Hypothalamus (tissue), 51 donors: ENCODE measurements at regions not wholly inside any gene's neighbourhood (a gene's known extent, or its start where the extent isn't known, plus 50 kb on each side); places are given as distances from the start of the nearest gene placed in this dataset.

Experiments used
- DNase-seq, 51 donors: peaks; one replicate each; lab custom pipeline; 2025; lab: John Stamatoyannopoulos, UW

DNA sequence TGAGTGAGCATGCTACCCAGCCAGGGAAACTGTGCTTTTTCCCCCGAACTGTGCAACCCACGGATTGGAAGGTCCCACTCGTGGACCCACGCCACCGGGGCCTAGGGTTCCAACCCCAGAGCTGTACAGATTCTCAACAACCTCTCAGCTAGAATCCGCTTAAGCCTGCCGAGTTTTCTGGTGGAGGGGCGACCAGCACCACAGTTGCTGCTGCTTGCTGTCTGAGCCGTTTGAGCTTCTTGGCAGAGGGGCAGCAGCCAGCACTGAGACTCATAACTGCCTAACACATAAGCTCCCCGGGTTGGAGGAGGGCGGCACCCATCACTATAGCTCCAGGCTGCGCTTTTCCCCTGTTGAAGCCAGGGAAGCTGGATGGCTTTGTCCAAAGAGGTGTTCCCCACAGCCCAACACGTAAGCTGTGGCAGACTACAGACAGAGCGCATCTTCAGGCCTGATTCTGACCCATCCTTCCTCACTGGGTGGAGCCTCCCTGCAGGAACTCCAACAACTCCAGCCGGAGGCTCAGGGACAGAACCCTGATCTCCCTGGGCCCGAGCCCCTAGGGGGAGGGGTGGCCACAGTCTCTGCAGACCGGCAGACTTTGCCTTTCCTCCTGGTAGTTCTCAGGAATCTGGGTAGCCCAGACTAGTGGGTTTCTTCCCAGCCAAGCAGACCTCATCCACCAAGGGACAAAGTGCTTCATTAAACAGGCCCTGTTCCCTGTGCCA is 871.6 kb downstream of the SLITRK6 start:
- DNase-seq, result no peak

DNA sequence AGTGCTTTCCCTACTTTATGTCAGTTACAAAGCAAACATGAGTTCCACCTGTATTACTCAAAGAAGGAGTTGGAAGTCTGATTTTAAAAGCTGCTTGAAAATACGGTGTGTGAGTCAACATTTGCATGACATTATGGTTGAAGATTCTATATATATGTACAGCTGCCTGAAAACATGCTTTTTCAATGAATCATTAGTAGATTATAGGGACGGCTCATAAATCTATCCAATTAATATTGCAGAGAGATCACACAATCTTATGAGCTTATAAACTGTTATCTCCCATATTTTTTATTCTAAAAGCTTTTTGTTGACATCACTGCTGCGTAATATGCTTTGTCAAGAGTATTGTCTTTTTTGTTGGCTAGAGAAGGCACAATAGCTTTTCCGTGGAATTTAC is 873.8 kb downstream of the SLITRK6 start:
- no peak for DNase-seq

DNA sequence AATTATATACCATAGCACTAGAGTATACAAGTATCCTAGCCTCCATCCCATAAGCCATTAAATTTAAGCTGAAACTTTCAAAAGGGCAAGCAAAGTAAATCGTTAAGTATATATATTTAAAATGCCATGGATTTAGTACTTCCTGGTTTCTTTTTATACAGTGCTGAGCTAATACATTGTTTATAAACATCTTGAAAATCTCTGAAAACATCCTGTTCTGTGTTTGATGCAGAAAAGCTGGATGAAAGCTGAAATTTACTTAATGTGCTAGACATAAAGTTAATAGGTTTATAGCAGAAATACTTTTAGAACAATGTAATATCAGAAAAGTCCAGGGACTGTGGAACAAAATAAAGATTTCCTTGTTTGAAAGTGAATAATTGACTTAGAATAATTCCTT is 875.4 kb downstream of the SLITRK6 start:
- no peak for DNase-seq

DNA sequence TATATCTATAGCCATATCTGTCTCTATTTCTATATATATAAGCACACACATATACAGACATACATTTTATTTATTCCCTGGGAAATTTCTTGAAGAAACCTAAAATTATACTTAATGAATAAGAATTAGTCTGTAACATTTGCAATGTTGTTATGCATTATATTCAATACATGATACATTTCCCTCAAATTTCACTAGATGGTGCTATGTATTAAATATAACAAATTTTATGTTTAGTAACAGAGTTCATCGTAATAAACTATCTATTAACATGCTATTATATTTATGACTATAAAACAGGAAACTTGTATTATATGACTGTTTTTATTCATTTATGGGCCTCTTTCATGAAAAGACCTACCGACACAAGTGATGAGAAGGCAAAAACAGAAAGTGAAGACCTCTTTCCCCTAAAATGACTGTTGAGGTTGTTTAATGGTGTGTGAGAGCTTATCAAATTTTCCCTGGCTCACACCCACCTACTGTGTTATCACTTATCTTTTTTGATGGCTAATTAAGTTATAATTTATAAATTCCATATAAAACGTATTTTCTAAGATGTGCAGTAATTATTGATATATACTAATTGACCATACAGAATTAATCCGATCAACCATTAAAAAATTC is 881.9 kb downstream of the SLITRK6 start:
- DNase-seq, result no peak

DNA sequence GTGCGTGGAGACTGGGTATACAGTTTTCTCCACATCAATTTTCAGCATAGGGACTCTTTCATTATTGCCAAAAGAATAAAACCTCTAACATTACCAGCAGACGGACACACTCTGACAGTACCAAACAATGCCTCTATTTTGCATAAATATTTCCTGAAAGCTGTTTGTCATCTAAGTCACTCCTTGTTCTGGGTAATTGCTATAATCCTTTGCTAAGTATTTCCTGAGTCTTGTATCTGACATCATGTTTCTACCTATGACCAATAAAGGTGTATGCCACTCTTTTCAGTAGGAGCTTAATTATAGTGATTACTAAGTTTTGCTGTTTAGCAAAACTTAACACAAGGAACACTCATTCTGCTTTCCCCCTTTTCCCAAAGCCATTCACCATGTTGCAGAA is 886.5 kb downstream of the SLITRK6 start:
- DNase-seq, result no peak

DNA sequence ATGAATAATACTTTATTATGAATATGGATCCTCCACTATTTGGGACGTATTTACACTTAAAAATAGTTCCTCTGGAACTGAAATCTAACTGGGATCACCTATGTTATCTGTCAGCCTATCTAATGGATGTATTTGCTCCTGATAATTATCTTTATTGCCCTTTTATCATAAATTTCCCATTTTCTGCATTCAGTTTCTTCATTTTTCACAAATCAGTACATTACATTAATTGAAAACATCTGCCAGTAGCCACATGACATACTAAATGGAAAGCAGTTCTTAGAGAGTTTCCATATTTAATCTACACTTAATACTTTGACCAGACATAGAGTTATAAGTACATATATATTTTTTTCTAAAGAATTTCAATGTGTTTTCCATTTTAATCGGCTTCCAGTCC is 888.8 kb downstream of the SLITRK6 start:
- DNase-seq, result no peak

DNA sequence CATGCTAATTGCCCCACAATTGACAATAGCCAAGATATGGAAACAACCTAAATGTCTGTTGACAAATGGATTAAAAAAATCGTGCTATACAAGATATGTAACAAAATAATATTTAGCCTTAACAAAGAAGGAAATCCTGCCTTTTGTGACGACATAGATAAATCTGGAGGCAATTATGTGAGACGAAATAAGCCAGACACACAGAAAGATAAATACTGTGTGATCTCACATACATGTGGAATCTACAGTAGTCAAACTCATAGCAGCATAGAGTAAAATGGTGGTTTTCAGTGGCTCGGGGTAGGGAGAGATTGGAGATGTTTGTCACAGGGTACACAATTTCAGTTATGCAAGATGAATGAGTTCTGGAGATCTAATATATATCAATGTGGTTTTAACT is 895.8 kb downstream of the SLITRK6 start:
- DNase-seq, result no peak

DNA sequence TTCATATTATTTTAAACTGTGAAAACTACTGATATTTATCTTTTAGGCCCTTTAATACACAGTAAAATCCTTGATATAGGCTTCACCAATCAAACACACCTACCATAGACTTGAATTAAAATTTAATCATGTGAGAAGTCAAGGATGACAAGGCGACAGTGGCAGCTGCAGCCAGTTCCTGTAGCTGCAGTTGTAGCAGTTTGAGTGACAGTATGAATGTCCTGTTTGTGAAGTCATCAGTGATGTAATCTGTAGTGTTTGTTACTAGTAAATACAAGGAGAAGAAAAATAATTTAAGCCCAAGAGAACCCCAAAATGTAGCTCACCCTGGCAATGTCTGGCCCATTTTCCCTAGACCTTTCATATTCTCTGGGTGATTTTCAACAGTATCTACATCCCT is 897.0 kb downstream of the SLITRK6 start:
- DNase-seq, result no peak

DNA sequence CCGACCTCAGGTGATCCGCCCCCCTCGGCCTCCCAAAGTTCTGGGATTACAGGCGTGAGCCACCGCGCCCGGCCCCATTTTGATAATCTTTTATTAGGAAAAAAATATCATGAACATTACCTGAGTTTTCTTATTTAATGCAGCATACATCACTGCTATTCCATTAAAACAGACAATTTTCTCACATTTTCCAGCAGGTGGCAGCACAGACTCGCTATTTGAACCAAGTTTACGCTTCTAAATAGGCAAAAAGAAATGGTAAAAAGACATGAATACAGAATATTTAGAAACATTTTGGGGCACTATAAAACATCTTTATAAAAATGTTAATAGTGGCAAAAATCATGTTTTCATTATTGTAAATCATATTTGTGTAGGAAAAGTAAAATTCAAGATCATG is 903.1 kb downstream of the SLITRK6 start:
- peak in 16 of 51 donors; percentile 1 to 51 (median 8) for DNase-seq

DNA sequence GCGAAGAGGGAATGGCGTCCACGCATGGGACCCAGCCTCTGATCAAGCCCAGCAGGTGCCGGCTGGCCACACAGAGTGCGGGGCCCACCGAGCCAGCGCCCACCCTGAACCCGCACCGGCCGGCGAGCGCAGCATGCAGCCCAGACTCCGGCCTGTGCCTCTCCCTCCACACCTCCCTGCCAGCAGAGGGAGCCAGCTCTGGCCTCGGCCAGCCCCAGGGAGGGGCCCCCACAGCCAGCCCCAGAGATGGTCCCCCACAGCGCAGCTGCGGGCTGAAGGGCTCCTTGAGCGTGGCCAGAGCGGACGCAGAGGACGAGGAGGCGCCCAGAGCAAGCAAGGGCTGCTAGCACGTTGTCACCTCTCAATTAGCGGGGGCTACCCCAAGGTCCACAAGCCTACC is 904.5 kb downstream of the SLITRK6 start:
- no peak for DNase-seq

DNA sequence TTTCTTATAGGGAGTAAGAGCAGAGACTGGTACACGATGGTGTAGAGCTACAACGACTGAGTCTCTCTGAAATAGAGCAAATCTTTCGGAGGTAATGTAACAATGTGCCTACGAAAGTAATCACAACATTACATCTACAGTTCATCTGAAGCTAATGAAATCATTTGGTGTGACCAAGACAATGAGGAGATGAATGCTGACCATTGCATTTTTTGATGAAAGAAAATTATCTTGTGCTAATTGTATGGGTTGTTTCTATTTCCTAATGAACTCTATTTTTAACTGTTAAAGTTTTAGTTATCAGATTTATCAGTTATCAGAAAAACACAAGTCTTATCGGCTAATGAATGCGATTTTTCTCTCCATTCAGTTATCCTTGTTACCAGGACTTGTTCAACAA is 913.4 kb downstream of the SLITRK6 start:
- no peak for DNase-seq

DNA sequence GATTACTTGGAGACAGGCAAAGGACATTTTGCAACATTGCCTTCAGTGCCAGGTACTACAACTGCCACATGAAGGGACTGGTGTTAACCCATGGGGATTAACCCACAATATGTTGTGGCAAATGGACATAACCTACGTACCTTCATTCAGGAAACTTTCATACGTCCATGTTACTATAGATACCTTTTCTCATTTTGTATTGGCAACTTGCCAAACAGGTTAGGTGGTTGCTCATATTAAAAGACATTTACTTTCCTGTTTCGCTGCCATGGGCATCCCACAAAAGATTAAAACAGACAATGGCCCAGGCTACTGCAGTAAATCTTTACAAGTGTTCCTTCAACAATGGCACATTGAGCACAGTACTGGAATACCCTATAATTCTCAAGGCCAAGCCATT is 925.3 kb downstream of the SLITRK6 start:
- DNase-seq, result no peak

DNA sequence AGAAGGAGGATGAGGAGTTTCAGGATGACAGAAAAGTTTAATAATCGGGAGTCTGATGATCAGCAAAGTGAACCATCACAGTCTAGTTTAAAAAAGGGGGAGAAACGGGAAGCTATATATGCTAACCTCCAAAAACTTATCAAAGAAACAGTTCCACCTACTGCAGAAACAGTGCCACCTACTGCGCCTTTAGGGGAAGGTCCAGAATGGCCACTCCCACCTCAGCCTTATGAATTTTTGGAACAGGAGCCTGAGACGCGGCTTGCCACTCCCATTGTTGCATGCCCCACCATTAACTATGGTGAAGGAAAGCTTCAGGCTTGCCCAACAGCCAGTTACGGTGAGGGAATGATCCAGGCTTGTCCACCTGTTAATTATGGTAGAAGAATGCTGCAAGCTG is 929.0 kb downstream of the SLITRK6 start:
- DNase-seq, result no peak

DNA sequence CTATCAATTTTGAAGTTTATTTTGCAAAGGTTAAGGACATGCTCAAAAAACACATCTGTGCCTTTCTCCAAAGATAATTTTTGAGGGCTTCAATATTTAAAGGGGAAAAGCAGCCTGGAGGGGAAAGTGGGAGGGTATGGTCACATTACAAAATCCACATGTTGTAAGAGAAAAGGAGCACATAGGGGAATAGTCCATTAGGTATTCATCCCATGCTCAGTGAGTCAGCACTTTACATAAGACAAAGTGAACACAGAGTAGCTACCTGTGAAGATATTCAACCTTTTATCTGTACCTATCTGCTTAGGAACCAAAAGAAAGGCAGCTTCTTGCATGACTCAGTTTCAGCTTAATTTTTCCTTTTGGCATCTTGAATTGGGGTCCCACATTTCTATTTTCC is 932.0 kb downstream of the SLITRK6 start:
- DNase-seq, result no peak

DNA sequence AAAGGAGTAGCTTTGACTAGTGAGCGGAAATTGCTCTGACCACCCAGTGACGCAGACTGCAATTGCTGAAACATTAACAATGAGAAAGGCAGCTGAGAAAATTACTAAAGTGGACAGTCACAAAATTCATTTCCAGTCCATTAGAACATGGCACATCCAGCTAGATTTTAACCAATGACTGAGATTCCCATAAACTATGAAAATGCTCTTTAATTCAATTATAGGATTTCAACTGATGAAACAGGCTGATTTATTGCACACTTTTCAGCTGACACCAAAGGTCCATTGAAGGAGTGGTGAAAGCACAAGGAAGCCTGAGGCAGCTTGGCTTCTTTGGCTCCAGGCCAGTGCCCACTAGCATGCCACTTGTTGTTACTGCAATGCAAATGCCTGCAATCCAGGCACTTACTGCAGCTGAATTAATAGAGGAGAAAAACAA is 933.4 kb downstream of the SLITRK6 start:
- DNase-seq, result peak in 35 of 51 donors; percentile 1 to 56 (median 15)

DNA sequence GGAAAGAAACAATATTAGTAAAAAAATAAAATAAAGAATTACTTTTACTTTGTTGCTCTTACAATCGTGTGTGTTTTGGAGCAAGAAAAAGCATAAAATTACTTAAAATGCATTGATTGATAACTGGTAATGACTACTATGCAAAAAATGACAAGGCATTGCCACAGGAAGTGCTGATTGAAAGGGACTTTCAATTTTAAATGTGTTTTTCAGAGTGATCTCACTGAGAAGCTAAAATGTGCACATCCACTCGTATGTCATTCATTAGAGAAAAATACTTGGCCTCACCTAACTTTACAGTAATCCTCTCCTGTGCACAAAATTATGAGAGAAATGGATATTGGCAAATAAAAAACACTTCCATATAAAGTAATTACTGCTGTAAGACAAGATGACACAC is 934.9 kb downstream of the SLITRK6 start:
- DNase-seq, result no peak

DNA sequence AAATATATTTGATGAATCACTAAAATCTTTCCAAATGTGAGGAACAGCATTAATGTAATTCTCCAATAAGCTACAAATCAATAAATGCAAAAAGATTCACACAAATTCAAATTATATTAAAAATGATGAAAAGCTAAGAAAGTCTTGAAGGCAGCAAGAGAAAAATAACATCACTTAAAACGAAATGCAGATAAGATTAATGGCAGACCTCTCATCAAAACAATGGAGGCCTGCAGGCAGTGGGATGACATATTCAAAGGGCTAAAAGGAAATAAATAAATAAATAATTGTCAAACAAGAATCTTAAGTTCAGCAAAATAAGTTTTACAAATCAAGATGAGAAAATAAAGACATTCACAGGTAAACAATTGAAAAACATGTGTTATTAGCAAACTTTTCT is 952.1 kb downstream of the SLITRK6 start:
- DNase-seq, result no peak

DNA sequence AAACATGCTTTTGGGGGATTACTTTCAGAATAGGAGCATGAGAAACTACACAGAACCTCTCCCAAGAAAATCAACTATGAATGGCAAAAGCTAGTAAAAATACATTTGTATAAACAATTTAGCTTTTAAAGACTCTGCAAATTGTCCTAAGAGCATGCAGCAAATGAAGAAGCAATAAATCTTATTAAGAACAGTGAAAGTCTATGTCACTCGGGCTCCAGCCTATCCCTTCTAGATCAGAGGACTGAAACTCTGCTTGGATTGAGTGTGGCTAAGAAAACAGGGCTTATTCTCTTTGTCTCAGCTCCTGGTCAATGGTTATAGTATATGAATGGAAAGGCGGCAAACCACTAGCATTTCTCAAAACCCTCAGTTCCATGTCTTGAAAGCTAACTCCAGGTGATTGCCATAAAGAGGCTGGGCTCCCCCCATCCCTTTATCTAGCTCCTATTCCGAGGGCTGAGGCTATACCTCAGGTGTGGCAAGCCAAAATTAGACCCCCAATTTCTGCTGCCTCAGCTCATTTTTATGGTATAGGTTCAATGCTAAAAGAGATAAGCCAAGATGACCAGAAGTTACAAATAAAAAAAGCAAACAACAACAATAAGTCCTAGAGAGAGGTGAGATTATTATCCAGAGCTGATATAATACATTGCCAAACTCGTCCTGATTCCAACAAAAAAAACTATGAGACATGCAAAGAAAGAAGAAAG is 953.2 kb downstream of the SLITRK6 start:
- DNase-seq, result no peak

DNA sequence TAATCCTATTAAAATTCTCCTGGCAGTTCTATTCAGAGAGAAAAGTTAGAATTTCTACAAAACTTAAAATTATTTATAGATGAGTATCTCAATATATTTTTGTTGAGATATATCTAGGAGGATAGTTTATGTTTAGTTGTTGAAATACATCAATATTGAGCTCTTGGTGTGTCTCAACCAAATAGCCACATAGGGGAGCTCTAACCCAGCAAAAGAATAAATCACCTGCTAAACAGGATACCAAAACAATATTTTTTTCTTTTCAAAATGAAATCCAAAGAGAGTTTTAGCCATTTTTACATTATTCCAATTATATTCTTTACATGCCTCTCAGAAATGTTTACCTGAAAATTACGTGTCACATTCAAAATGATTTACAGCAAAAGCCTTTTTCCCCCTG is 954.7 kb downstream of the SLITRK6 start:
- DNase-seq, result peak in 1 of 51 donors; percentile 18

DNA sequence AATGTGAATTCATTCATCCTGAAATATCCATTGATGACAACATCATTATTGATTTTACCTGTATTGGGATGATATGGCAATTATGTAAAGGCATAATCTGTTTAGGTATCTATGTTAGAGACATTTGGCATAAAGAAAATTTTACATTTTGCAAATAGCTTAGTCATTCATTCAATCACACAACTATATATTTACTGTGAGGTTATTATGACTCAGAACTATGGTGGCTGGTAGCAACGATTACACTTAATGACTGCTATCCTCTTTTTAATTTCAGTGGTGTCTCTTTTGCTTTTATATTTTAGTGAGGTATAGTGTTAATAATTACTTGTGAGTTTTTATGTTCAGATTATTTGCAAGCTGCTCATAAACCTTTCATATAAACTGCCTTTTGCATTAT is 955.9 kb downstream of the SLITRK6 start:
- DNase-seq, result no peak

DNA sequence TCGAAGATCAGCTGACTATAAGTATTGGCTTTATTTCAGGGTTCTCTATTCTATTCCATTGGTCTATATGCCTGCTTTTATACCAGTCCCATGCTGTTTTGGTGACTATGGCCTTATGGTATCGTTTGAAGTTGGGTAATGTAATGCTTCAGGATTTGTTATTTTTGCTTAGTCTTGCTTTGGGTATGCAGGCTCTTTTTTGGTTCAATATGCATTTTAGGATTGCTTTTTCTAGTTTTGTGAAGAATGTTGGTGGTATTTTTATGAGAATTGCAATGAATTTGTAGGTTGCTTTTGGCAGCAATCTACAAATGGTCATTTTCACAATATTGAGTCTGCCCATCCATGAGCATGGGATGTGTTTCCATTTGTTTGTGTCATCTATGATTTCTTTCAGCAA is 951.9 kb upstream of the SLITRK1 start:
- DNase-seq, result no peak
